Astrocyte (in vitro differentiated cells and primary cell): ENCODE measurements at regions not wholly inside any gene's neighbourhood (a gene's known extent, or its start where the extent isn't known, plus 50 kb on each side); places are given as distances from the start of the nearest gene placed in this dataset.

Experiments
- DNase-seq: peaks from one replicate; pipeline ENCODE4 v3.0.0-alpha.2; 2010; ENCODE audit warnings: low read depth
- FAIRE-seq: peaks from 2 replicates; lab custom pipeline; 2011; peaks lifted over from hg19 to GRCh38; lab: Jason Lieb, UNC
- H2AFZ ChIP-seq: 2 replicates; pipeline ENCODE4 v1.6.0; 2012; ENCODE audit warnings: low read depth, low read length, inconsistent platforms
- H3K27ac ChIP-seq: 2 replicates; pipeline ENCODE4 v1.5.1; 2011; ENCODE audit warnings: low read depth, low read length, inconsistent platforms
- H3K27me3 ChIP-seq: 2 replicates; pipeline ENCODE4 v1.6.0; 2011; ENCODE audit warnings: low read length, inconsistent platforms; ENCODE audit not compliant: insufficient read depth
- H3K36me3 ChIP-seq: 2 replicates; pipeline ENCODE4 v1.5.1; 2011; ENCODE audit warnings: low read length, inconsistent platforms; ENCODE audit not compliant: insufficient read depth
- H3K4me1 ChIP-seq: 2 replicates; pipeline ENCODE4 v1.5.1; 2011; ENCODE audit warnings: low read length, inconsistent platforms; ENCODE audit not compliant: insufficient read depth
- H3K4me2 ChIP-seq: 2 replicates; pipeline ENCODE4 v1.6.0; 2012; ENCODE audit warnings: low read length, inconsistent platforms
- H3K4me3 ChIP-seq: 2 replicates; pipeline ENCODE4 v1.5.1; 2011; ENCODE audit warnings: low read depth, mild to moderate bottlenecking, low read length, inconsistent platforms; ENCODE audit not compliant: insufficient read depth
- H3K79me2 ChIP-seq: 2 replicates; pipeline ENCODE4 v1.6.0; 2012; ENCODE audit warnings: mild to moderate bottlenecking, low read length, inconsistent platforms; ENCODE audit not compliant: insufficient read depth
- H3K9ac ChIP-seq: 2 replicates; pipeline ENCODE4 v1.6.0; 2012; ENCODE audit warnings: mild to moderate bottlenecking, low read length, inconsistent platforms
- H3K9me3 ChIP-seq: 2 replicates; pipeline ENCODE4 v1.5.1; 2012; ENCODE audit warnings: low read depth, mild to moderate bottlenecking, low read length, inconsistent platforms; ENCODE audit not compliant: insufficient read depth
- H4K20me1 ChIP-seq: 2 replicates; pipeline ENCODE4 v1.6.0; 2012; ENCODE audit warnings: low read length, inconsistent platforms; ENCODE audit not compliant: insufficient read depth
- H3K27ac Mint-ChIP-seq: one replicate; pipeline ENCODE4 v1.8.0; 2021; ENCODE audit warnings: mild to moderate bottlenecking, mixed read lengths; ENCODE audit not compliant: unreplicated experiment
- H3K27me3 Mint-ChIP-seq: one replicate; pipeline ENCODE4 v1.8.0; 2021; ENCODE audit warnings: low read depth, mixed read lengths; ENCODE audit not compliant: unreplicated experiment
- H3K36me3 Mint-ChIP-seq: one replicate; pipeline ENCODE4 v1.8.0; 2021; ENCODE audit warnings: low read depth, mixed read lengths; ENCODE audit not compliant: unreplicated experiment
- H3K4me1 Mint-ChIP-seq: one replicate; pipeline ENCODE4 v1.8.0; 2021; ENCODE audit warnings: low read depth, mixed read lengths; ENCODE audit not compliant: unreplicated experiment
- H3K4me3 Mint-ChIP-seq: one replicate; pipeline ENCODE4 v1.8.0; 2021; ENCODE audit warnings: mild to moderate bottlenecking, moderate library complexity, mixed read lengths; ENCODE audit not compliant: unreplicated experiment
- H3K9me3 Mint-ChIP-seq: one replicate; pipeline ENCODE4 v1.8.0; 2021; ENCODE audit warnings: mild to moderate bottlenecking, mixed read lengths; ENCODE audit not compliant: unreplicated experiment
- CTCF ChIP-seq: IDR thresholded peaks from 2 replicates; pipeline ENCODE4 v1.5.1; 2011; ENCODE audit warnings: low read depth, mild to moderate bottlenecking, inconsistent platforms, low read length, moderate library complexity; ENCODE audit not compliant: insufficient read depth
- EZH2 ChIP-seq: IDR thresholded peaks from 2 replicates; pipeline ENCODE4 v1.6.1; 2012; ENCODE audit warnings: mild to moderate bottlenecking, low read length, inconsistent platforms; ENCODE audit not compliant: insufficient read depth

- DNase-seq (no peak), FAIRE-seq (no peak)
- Histone ChIP-seq H3K79me2 (no peaks in the 10 kb centered on the region), H3K4me1 (no peaks in the 10 kb centered on the region), H3K27ac (no peak overlapping the region), H3K9me3 (no peaks in the 10 kb centered on the region), H3K4me2 (no peak overlapping the region), H3K4me3 (no peak overlapping the region), H3K9ac (no peak overlapping the region), H3K36me3 (no peaks in the 10 kb centered on the region), H4K20me1 (no peaks in the 10 kb centered on the region), H2AFZ (no peak overlapping the region), H3K27me3 (no peaks in the 10 kb centered on the region)
- Mint-ChIP-seq H3K27me3 (peaks cover 9% of the 10 kb centered on the region), H3K4me3 (no peak overlapping the region), H3K36me3 (no peaks in the 10 kb centered on the region), H3K9me3 (peaks cover 1% of the 10 kb centered on the region), H3K4me1 (no peaks in the 10 kb centered on the region), H3K27ac (no peak overlapping the region)
- TF ChIP-seq CTCF (no peak), EZH2 (no peak)
Observed at GRCh38 chr3:157982359-157982758, 123.9 kb downstream of the SHOX2 start.

- H4K20me1 ChIP-seq, result no peaks in the 10 kb centered on the region
- H3K9ac ChIP-seq, result no peak overlapping the region
- no peak overlapping the region for H3K4me3 ChIP-seq
- H3K9me3 ChIP-seq, result no peaks in the 10 kb centered on the region
- TF ChIP-seq CTCF, result no peak
- no peak for TF ChIP-seq EZH2
- Mint-ChIP-seq H3K9me3 (peaks cover 1% of the 10 kb centered on the region), H3K27ac (no peak overlapping the region), H3K4me1 (no peaks in the 10 kb centered on the region), H3K4me3 (no peak overlapping the region), H3K36me3 (no peaks in the 10 kb centered on the region), H3K27me3 (peaks cover 9% of the 10 kb centered on the region)
- no peaks in the 10 kb centered on the region for H3K36me3 ChIP-seq
- DNase-seq (no peak), FAIRE-seq (no peak)
- no peaks in the 10 kb centered on the region for H3K79me2 ChIP-seq
- no peak overlapping the region for H3K27ac ChIP-seq
- no peaks in the 10 kb centered on the region for H3K27me3 ChIP-seq
- H3K4me2 ChIP-seq, result no peak overlapping the region
- H2AFZ ChIP-seq, result no peak overlapping the region
- no peaks in the 10 kb centered on the region for H3K4me1 ChIP-seq
Observed at GRCh38 chr3:157981819-157982218, 124.4 kb downstream of the SHOX2 start.

GRCh38 chr3:157979022-157979421, 127.2 kb downstream of the SHOX2 start:
- H3K27me3 ChIP-seq, result no peaks in the 10 kb centered on the region
- no peak overlapping the region for H3K27ac ChIP-seq
- H3K9ac ChIP-seq, result no peak overlapping the region
- H3K4me3 ChIP-seq, result no peak overlapping the region
- Mint-ChIP-seq H3K36me3 (no peaks in the 10 kb centered on the region), H3K27ac (no peak overlapping the region), H3K4me3 (no peak overlapping the region), H3K4me1 (no peaks in the 10 kb centered on the region), H3K9me3 (peaks cover 1% of the 10 kb centered on the region), H3K27me3 (peaks cover 7% of the 10 kb centered on the region)
- no peak for FAIRE-seq
- no peaks in the 10 kb centered on the region for H3K79me2 ChIP-seq
- H3K36me3 ChIP-seq, result no peaks in the 10 kb centered on the region
- H4K20me1 ChIP-seq, result no peaks in the 10 kb centered on the region
- H3K9me3 ChIP-seq, result no peaks in the 10 kb centered on the region
- no peak for DNase-seq
- no peak for TF ChIP-seq EZH2
- no peak for TF ChIP-seq CTCF
- no peak overlapping the region for H3K4me2 ChIP-seq
- no peaks in the 10 kb centered on the region for H3K4me1 ChIP-seq
- no peak overlapping the region for H2AFZ ChIP-seq
